ENCODE measurements at regions not wholly inside any gene's neighbourhood (a gene's known extent, or its start where the extent isn't known, plus 50 kb on each side); places are given as distances from the start of the nearest gene placed in this dataset.

DNA sequence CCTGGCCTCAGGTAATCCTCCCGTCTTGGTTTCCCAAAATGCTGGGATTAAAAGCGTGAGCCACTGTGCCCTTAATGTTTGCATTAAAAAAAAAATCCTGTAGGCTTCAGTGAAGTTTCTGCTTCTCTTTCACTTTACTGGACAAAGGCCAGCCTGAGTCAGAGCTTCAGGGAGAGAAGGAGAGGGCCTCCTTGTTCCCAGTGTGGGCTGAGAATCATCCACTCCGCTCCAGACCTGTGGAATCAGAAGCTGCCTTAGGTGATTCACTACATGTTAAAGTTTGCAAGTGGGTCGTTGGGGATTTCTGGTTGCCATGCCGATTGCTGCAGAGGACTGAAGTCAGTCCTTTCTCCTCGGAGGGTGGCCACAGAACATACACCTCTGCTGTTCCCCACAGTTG is 113.3 kb upstream of the EEF1E1 start:
- Histone ChIP-seq H3K27me3 (replicated peaks) (no peaks in the 10 kb centered on the region), H3K36me3 (replicated peaks) (no peaks in the 10 kb centered on the region), H3K4me3 (ENCODE audit: low read depth, low read length) (no peak overlapping the region), H3K27ac (no peak overlapping the region)
- in situ Hi-C loops (cut with HindIII; ENCODE audit: low pct_ligation_motif_present, low sequenced_read_pairs), result loop anchor here (10.0 kb wide), 1 partner anchor 81 kb away; no protein-coding TSS in a partner anchor
- peak; percentile 40 for DNase-seq
- TF ChIP-seq, protein P1, sequence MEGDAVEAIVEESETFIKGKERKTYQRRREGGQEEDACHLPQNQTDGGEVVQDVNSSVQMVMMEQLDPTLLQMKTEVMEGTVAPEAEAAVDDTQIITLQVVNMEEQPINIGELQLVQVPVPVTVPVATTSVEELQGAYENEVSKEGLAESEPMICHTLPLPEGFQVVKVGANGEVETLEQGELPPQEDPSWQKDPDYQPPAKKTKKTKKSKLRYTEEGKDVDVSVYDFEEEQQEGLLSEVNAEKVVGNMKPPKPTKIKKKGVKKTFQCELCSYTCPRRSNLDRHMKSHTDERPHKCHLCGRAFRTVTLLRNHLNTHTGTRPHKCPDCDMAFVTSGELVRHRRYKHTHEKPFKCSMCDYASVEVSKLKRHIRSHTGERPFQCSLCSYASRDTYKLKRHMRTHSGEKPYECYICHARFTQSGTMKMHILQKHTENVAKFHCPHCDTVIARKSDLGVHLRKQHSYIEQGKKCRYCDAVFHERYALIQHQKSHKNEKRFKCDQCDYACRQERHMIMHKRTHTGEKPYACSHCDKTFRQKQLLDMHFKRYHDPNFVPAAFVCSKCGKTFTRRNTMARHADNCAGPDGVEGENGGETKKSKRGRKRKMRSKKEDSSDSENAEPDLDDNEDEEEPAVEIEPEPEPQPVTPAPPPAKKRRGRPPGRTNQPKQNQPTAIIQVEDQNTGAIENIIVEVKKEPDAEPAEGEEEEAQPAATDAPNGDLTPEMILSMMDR (IDR thresholded peaks at IDR 0.05; ENCODE audit: low read depth, low read length, missing control alignments), result no peak

GRCh38 chr6:8213995-8214394 is 111.6 kb upstream of the EEF1E1 start:
- no peak overlapping the region for H3K27ac ChIP-seq
- DNase-seq, result no peak
- no peak overlapping the region for H3K4me3 ChIP-seq (ENCODE audit: low read depth, low read length)
- H3K27me3 ChIP-seq (replicated peaks), result no peaks in the 10 kb centered on the region
- no peaks in the 10 kb centered on the region for H3K36me3 ChIP-seq (replicated peaks)
- TF ChIP-seq, protein P1 (IDR thresholded peaks at IDR 0.05; ENCODE audit: low read depth, low read length, missing control alignments), result no peak
- in situ Hi-C loops (cut with HindIII; ENCODE audit: low pct_ligation_motif_present, low sequenced_read_pairs), result loop anchor here (10.0 kb wide), 1 partner anchor 79 kb away; no protein-coding TSS in a partner anchor

DNA sequence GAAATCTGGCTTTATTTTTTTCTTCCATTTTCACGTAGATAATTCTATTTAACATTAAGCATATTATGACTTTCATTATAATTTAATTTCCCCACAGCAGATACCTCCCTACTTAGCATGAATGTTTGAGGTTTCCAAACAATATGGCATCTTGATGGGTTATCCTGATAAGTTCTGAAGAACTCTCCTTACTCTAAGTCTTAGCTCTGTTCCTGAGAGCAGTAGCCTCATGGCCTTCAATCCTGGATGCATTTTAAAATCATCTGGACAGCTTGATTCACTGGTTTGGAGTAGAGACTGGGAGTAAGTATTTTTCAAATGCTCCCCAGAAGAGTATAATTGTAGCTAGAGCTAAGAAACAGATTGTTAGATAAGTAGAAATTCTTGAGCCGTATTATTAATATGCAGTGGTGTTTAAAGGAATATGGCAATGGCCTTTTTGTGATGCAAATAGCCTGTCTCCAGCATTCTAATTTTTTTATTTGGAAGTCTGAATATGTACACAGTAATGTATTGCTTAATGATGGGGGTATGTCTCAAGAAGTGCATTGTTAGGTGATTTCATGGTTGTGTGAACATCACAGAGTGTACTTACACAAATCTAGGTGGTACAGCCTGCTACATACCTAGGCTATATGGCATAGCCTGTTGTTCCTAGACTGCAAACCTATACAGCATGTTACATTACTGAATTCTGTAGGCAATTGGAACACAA is 110.5 kb upstream of the EEF1E1 start:
- Histone ChIP-seq H3K36me3 (replicated peaks) (no peaks in the 10 kb centered on the region), H3K27ac (no peak overlapping the region), H3K4me3 (ENCODE audit: low read depth, low read length) (no peak overlapping the region), H3K27me3 (replicated peaks) (no peaks in the 10 kb centered on the region)
- in situ Hi-C loops (cut with HindIII; ENCODE audit: low pct_ligation_motif_present, low sequenced_read_pairs), result loop anchor here (10.0 kb wide), 1 partner anchor 78 kb away; no protein-coding TSS in a partner anchor
- TF ChIP-seq, protein P1 (IDR thresholded peaks at IDR 0.05; ENCODE audit: low read depth, low read length, missing control alignments), result no peak
- DNase-seq, result no peak

DNA sequence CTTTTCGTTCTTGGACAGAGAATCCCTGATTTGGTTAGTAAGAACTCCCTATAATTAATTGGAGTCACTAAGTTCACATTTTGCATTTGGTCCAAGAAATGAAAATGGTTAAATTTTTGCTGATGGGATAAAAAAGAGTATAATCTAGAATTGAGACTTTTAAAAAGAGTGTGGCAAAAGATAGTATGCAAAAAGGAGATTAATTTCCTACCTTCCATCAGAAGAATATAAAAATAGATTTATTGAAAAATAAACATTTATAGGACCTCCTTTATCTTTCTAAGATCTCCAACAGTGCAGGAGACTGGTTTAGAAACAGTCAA is 105.5 kb upstream of the EEF1E1 start:
- H3K27ac ChIP-seq, result no peak overlapping the region
- in situ Hi-C loops (cut with HindIII; ENCODE audit: low pct_ligation_motif_present, low sequenced_read_pairs), result no loop called here
- TF ChIP-seq, protein P1 (IDR thresholded peaks at IDR 0.05; ENCODE audit: low read depth, low read length, missing control alignments), result no peak
- DNase-seq, result no peak
- H3K36me3 ChIP-seq (replicated peaks), result no peaks in the 10 kb centered on the region
- no peak overlapping the region for H3K4me3 ChIP-seq (ENCODE audit: low read depth, low read length)
- H3K27me3 ChIP-seq (replicated peaks), result no peaks in the 10 kb centered on the region

GRCh38 chr6:8207191-8207868 is 105.0 kb upstream of the EEF1E1 start:
- no peak for DNase-seq
- TF ChIP-seq, protein P1 (IDR thresholded peaks at IDR 0.05; ENCODE audit: low read depth, low read length, missing control alignments), result no peak
- in situ Hi-C loops (cut with HindIII; ENCODE audit: low pct_ligation_motif_present, low sequenced_read_pairs), result no loop called here
- H3K4me3 ChIP-seq (ENCODE audit: low read depth, low read length), result no peak overlapping the region
- H3K27me3 ChIP-seq (replicated peaks), result no peaks in the 10 kb centered on the region
- H3K36me3 ChIP-seq (replicated peaks), result no peaks in the 10 kb centered on the region
- H3K27ac ChIP-seq, result no peak overlapping the region
